ENCODE measurements at regions not wholly inside any gene's neighbourhood (a gene's known extent, or its start where the extent isn't known, plus 50 kb on each side); places are given as distances from the start of the nearest gene placed in this dataset.

- no peaks in the 10 kb centered on the region for H3K4me1 Mint-ChIP-seq (ENCODE audit: low read depth)
- H3K36me3 Mint-ChIP-seq (ENCODE audit: low read depth): no peaks in the 10 kb centered on the region
- POLR2A ChIA-PET: no interaction called here
- H3K9me3 Mint-ChIP-seq (ENCODE audit: insufficient read depth): no peaks in the 10 kb centered on the region
- H3K4me3 Mint-ChIP-seq: no peak overlapping the region
- CTCF ChIA-PET: no interaction called here
- no peak overlapping the region for H3K27ac Mint-ChIP-seq
- ATAC-seq (no peak), DNase-seq (no peak)
- peaks cover 8% of the 10 kb centered on the region for H3K27me3 Mint-ChIP-seq (ENCODE audit: low read depth)
Measured at GRCh38 chr11:111012491-111012890, 233.0 kb upstream of the POU2AF2 start.

GRCh38 chr11:111011275-111011594 lies 234.3 kb upstream of the POU2AF2 start:
- no peak overlapping the region for H3K27ac Mint-ChIP-seq
- ATAC-seq (no peak), DNase-seq (no peak)
- H3K36me3 Mint-ChIP-seq (ENCODE audit: low read depth): no peaks in the 10 kb centered on the region
- H3K9me3 Mint-ChIP-seq (ENCODE audit: insufficient read depth): no peaks in the 10 kb centered on the region
- peaks cover 10% of the 10 kb centered on the region for H3K27me3 Mint-ChIP-seq (ENCODE audit: low read depth)
- H3K4me1 Mint-ChIP-seq (ENCODE audit: low read depth): no peaks in the 10 kb centered on the region
- ChIA-PET POLR2A (no interaction called here), CTCF (no interaction called here)
- H3K4me3 Mint-ChIP-seq: no peak overlapping the region

- no peak for ATAC-seq
- Mint-ChIP-seq H3K27ac (no peak overlapping the region), H3K36me3 (ENCODE audit: low read depth) (no peaks in the 10 kb centered on the region), H3K4me3 (no peak overlapping the region), H3K9me3 (ENCODE audit: insufficient read depth) (no peaks in the 10 kb centered on the region), H3K27me3 (ENCODE audit: low read depth) (peaks cover 10% of the 10 kb centered on the region), H3K4me1 (ENCODE audit: low read depth) (no peaks in the 10 kb centered on the region)
- ChIA-PET POLR2A (no interaction called here), CTCF (no interaction called here)
- no peak for DNase-seq
Measured at GRCh38 chr11:111010391-111011274, 234.9 kb upstream of the POU2AF2 start.

- Mint-ChIP-seq H3K4me3 (no peak overlapping the region), H3K36me3 (ENCODE audit: low read depth) (no peaks in the 10 kb centered on the region), H3K27ac (no peak overlapping the region), H3K9me3 (ENCODE audit: insufficient read depth) (no peaks in the 10 kb centered on the region), H3K27me3 (ENCODE audit: low read depth) (peaks cover 6% of the 10 kb centered on the region), H3K4me1 (ENCODE audit: low read depth) (no peaks in the 10 kb centered on the region)
- CTCF ChIA-PET: no interaction called here
- ATAC-seq (no peak), DNase-seq (no peak)
- POLR2A ChIA-PET: no interaction called here
Measured at GRCh38 chr11:111006227-111006626, 239.3 kb upstream of the POU2AF2 start.

GRCh38 chr11:111001986-111002611 lies 243.4 kb upstream of the POU2AF2 start:
- ATAC-seq (no peak), DNase-seq (no peak)
- H3K27ac Mint-ChIP-seq: no peak overlapping the region
- H3K27me3 Mint-ChIP-seq (ENCODE audit: low read depth): peaks cover under 1% of the 10 kb centered on the region
- no peaks in the 10 kb centered on the region for H3K9me3 Mint-ChIP-seq (ENCODE audit: insufficient read depth)
- ChIA-PET POLR2A (no interaction called here), CTCF (interaction anchor here (1.1 kb wide), 1 partner anchor 34 kb away, joined by 3 read pairs; no protein-coding TSS in a partner anchor)
- no peaks in the 10 kb centered on the region for H3K4me1 Mint-ChIP-seq (ENCODE audit: low read depth)
- H3K36me3 Mint-ChIP-seq (ENCODE audit: low read depth): no peaks in the 10 kb centered on the region
- H3K4me3 Mint-ChIP-seq: no peak overlapping the region

GRCh38 chr11:111001081-111001430 lies 244.5 kb upstream of the POU2AF2 start:
- CTCF ChIA-PET: interaction anchor here (1.1 kb wide), 1 partner anchor 33 kb away, joined by 3 read pairs; no protein-coding TSS in a partner anchor
- POLR2A ChIA-PET: no interaction called here
- no peak for ATAC-seq

GRCh38 chr11:111000400-111001080 lies 245.0 kb upstream of the POU2AF2 start:
- CTCF ChIA-PET: interaction anchor here (1.1 kb wide), 1 partner anchor 32 kb away, joined by 3 read pairs; no protein-coding TSS in a partner anchor

More at GRCh38 chr11:111001081-111001430, 244.5 kb upstream of the POU2AF2 start:
- DNase-seq: no peak
- no peaks in the 10 kb centered on the region for H3K27me3 Mint-ChIP-seq (ENCODE audit: low read depth)
- no peaks in the 10 kb centered on the region for H3K36me3 Mint-ChIP-seq (ENCODE audit: low read depth)
- H3K9me3 Mint-ChIP-seq (ENCODE audit: insufficient read depth): no peaks in the 10 kb centered on the region
- H3K4me3 Mint-ChIP-seq: no peak overlapping the region
- H3K27ac Mint-ChIP-seq: no peak overlapping the region
- H3K4me1 Mint-ChIP-seq (ENCODE audit: low read depth): no peaks in the 10 kb centered on the region

GRCh38 chr11:110992481-110992880 lies 253.0 kb upstream of the POU2AF2 start:
- no peak for ATAC-seq
- POLR2A ChIA-PET: no interaction called here
- DNase-seq: no peak
- Mint-ChIP-seq H3K27me3 (ENCODE audit: low read depth) (no peaks in the 10 kb centered on the region), H3K4me1 (ENCODE audit: low read depth) (peaks cover 2% of the 10 kb centered on the region), H3K36me3 (ENCODE audit: low read depth) (no peaks in the 10 kb centered on the region), H3K9me3 (ENCODE audit: insufficient read depth) (no peaks in the 10 kb centered on the region), H3K27ac (no peak overlapping the region), H3K4me3 (no peak overlapping the region)
- CTCF ChIA-PET: no interaction called here

More at GRCh38 chr11:111000400-111001080, 245.0 kb upstream of the POU2AF2 start:
- H3K27ac Mint-ChIP-seq: no peak overlapping the region
- DNase-seq: no peak
- no peaks in the 10 kb centered on the region for H3K9me3 Mint-ChIP-seq (ENCODE audit: insufficient read depth)
- ATAC-seq: no peak
- no peaks in the 10 kb centered on the region for H3K36me3 Mint-ChIP-seq (ENCODE audit: low read depth)
- POLR2A ChIA-PET: no interaction called here
- no peaks in the 10 kb centered on the region for H3K4me1 Mint-ChIP-seq (ENCODE audit: low read depth)
- no peaks in the 10 kb centered on the region for H3K27me3 Mint-ChIP-seq (ENCODE audit: low read depth)
- H3K4me3 Mint-ChIP-seq: no peak overlapping the region

- Mint-ChIP-seq H3K4me3 (no peak overlapping the region), H3K9me3 (ENCODE audit: insufficient read depth) (no peaks in the 10 kb centered on the region), H3K27ac (no peak overlapping the region), H3K36me3 (ENCODE audit: low read depth) (no peaks in the 10 kb centered on the region), H3K4me1 (ENCODE audit: low read depth) (peaks cover 2% of the 10 kb centered on the region), H3K27me3 (ENCODE audit: low read depth) (peaks cover 4% of the 10 kb centered on the region)
- ChIA-PET POLR2A (no interaction called here), CTCF (no interaction called here)
- DNase-seq (no peak), ATAC-seq (no peak)
Measured at GRCh38 chr11:110991661-110992355, 253.7 kb upstream of the POU2AF2 start.

- Mint-ChIP-seq H3K27ac (no peak overlapping the region), H3K4me3 (no peak overlapping the region), H3K9me3 (ENCODE audit: insufficient read depth) (no peaks in the 10 kb centered on the region), H3K4me1 (ENCODE audit: low read depth) (peaks cover 2% of the 10 kb centered on the region), H3K27me3 (ENCODE audit: low read depth) (peaks cover 4% of the 10 kb centered on the region), H3K36me3 (ENCODE audit: low read depth) (no peaks in the 10 kb centered on the region)
- DNase-seq: no peak
- CTCF ChIA-PET: no interaction called here
- POLR2A ChIA-PET: no interaction called here
- ATAC-seq: no peak
Measured at GRCh38 chr11:110990311-110990710, 255.2 kb upstream of the POU2AF2 start.

- H3K4me1 Mint-ChIP-seq (ENCODE audit: low read depth): peaks cover 2% of the 10 kb centered on the region
Measured at GRCh38 chr11:110989428-110990133, 255.9 kb upstream of the POU2AF2 start.

More at GRCh38 chr11:110989428-110990133, 255.9 kb upstream of the POU2AF2 start:
- ChIA-PET POLR2A (no interaction called here), CTCF (no interaction called here)
- no peak for DNase-seq
- Mint-ChIP-seq H3K9me3 (ENCODE audit: insufficient read depth) (no peaks in the 10 kb centered on the region), H3K27me3 (ENCODE audit: low read depth) (peaks cover 4% of the 10 kb centered on the region), H3K4me3 (no peak overlapping the region), H3K36me3 (ENCODE audit: low read depth) (no peaks in the 10 kb centered on the region), H3K27ac (no peak overlapping the region)
- no peak for ATAC-seq
